ACHN (cell line): ENCODE measurements at regions not wholly inside any gene's neighbourhood (a gene's known extent, or its start where the extent isn't known, plus 50 kb on each side); places are given as distances from the start of the nearest gene placed in this dataset.
"Not testable (repeated sequence)": the region's sequence is repeated elsewhere in the genome, so short reads cannot be mapped to it uniquely, and the experiment has no call there.

ENCODE experiments used
- DNase-seq: peaks from one replicate; pipeline ENCODE4 v3.0.0-alpha.2; 2015
- in situ Hi-C: cut with HindIII; loops from 2 replicates; pipeline ENCODE4 v1.10.0; 2017; ENCODE audit warnings: low sequenced_read_pairs, low pct_ligation_motif_present, low pct_unique_long_range_greater_than_20kb

DNA sequence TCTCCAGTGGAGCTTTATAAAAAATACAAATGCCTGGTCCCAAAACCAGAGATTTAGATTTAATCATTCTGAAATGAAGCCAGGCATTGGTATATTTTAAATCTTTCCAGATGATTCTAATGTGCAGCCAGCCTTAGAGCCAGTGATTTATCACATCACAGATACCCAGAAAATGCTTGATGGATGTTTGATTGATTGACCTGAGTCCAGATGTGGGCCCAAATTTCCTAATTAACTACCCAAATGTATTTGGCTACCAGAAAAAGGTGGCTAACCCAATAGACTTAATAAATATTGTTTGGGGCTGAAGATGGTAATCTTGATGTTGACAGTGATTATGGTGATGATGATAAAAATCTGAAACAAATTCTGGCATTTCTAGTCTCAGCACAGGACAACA is 93.1 kb downstream of the ABCC12 start:
- no peak for DNase-seq
- in situ Hi-C loops = no loop called here

DNA sequence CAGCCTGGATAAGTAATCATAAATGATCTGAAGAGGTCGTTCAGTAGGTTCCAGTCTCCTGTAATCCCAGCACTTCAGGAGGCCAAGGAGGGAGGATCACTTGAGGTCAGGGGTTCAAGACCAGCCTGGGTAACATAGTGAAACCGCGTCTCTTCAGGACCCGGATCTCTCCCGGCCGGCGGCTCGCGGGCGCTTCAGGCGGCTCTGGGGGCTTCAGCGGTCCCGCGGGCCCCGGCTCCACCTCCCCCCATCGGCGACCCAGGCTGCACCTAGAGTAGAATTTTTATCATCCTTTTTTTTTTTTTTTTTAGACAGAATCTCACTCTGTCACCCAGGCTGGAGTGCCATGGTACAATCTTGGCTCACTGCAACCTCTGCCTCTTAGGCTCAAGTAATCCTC is 95.9 kb downstream of the ABCC12 start:
- in situ Hi-C loops = no loop called here
- no peak for DNase-seq

DNA sequence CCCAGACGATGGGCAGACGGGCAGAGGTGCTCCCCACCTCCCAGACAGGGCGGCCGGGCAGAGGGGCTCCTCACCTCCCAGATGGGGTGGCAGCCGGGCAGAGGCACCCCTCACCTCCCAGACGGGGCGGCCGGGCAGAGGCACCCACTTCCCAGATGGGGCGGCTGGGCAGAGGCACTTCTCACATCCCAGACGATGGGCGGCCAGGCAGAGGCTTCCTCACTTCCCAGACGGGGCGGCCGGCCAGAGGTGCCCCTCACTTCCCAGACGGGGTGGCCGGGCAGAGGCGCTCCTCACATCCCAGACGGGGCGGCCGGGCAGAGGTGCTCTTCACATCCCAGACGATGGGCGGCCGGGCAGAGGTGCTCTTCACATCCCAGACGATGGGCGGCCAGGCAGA is 96.6 kb downstream of the ABCC12 start:
- in situ Hi-C loops, DNase-seq: not testable (repeated sequence)

DNA sequence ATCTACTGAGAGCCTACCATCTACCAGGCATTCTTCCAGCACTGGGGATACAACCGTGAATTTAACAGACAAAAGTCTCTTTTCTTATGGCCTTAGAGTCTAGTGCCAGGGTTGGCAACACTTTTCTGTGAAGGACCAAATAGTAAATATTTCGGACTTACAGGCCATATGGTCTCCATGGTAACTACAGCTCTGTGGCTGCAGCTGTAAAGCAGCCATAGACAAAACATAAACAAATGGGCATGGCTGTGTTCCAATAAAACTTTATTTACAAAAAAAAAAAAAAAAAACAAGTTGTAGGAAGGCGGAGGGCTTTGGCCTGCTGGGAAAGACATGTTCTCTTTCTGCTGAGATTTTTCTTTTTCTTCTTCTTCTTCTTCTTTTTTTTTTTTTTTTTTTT is 98.7 kb downstream of the ABCC12 start:
- in situ Hi-C loops = no loop called here
- DNase-seq = no peak

DNA sequence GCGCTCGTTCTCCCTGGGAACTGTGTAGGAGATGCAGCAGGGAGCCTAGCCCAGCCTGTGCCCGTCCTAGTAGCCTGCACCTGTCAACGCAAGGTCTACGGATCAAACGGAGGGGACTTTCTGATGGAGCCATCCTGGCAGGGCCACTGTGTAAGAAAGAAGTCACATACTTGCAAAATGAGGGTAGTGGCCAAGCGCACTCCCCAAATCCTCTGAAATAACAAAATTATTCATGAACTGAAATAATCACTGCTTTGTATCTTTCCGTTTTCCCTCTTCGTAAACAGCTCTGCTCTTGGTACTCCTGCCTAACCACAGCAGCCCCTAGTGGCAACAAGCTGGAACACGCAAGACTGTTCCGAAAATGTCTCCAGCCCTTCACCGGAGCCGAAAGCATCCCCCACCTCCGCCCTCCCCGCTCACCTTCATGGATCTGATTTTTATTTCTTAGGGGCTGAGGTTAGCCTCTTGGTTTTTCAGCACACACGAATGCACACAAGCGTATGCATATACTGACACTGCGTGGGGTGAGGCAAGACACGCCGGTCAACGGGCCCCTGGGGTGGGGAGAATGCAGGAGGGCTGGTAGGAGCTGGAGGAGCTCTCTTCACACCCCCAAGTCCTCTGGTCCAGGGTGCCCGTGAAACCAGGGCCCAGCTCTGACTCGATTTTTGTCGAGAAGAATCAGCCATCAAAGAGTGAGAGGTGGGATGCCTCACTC is 100.8 kb downstream of the ABCC12 start:
- in situ Hi-C loops = no loop called here
- peak; percentile 70 for DNase-seq

DNA sequence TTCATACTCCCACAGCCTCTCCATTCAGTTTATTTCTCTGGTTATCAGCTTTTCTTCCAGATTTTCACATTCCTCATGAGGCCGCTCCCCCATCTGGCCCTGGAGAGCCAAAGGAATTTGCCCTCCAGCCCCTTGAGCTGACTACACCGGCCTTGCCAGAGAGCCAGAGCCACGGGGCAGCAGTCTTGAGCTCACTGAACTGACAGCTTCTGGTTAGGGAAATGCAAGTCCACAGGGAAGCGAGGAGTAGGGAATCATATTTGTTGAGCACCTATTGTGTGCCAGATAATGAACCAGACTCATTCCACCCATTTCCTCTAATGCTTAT is 102.4 kb downstream of the ABCC12 start:
- peak; percentile 49 for DNase-seq
- in situ Hi-C loops = no loop called here

DNA sequence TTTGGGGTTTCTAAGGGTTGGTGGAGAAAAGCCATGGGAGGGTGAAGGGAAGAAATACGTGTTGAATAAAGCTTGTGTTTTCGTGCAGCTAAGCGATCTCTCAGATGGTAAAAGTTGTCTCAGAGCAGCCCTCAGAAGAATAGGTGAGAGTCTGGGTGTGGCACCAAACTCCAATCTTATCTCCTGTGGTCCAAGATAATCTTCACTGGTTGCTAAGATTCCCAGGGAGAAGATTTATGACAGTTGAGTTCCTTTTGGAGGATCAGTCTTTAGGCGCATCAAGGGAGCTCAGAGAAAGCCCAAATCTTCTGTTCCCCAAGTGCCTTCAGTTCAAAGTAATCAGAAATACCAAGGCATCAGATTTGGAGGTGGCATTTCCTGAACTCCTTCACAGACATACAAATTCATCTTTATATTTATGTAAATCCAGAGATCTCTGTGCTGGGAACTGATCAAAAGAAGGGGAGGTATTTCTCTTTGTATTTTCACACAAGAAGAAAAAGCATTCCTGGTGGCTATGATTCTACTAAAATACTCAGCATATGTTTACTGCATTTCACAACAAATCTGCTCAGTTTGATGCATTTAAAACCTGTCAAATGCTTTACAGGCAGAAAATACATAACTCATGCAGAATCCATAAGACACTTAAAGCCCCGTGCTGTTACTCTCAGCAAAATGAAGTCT is 102.9 kb downstream of the ABCC12 start:
- in situ Hi-C loops = no loop called here
- no peak for DNase-seq

DNA sequence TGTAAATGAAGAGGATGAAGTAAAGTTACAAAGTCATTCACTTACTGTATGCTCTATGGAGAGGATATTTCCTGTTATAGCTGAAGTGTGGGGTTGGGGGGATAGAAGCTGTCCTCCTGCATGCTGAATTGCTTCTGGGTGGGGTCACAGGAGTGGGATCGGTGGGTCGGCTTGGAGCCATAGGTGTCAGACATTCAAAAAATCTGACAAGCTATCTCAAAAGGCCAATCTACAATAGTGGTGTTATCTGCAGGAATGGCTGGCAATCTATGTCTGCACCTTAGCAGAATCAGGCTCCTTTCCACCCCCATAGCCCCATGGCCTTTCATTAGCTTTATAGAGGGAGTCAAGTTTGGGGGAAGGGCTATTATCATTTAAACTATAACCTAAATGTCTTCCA is 104.9 kb downstream of the ABCC12 start:
- no peak for DNase-seq
- in situ Hi-C loops = no loop called here

DNA sequence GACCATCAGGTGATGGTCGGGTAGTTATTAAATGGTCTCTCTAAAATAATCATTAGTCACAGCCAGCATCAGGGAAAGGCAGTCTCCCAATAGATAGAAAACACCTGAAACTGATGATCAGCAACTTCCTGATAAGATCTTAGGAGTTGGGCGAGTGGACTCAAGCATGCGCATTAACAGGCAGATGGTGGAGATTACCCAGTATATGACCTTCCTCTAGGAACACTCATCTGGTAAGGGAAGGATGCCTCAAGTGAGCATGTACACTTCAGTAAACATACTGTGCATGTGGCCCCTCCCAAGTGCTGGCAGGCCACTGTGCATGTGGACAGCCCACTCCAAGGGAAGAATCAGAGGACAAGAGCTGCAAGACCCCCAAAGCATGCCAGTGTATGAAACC is 105.9 kb downstream of the ABCC12 start:
- in situ Hi-C loops = no loop called here
- DNase-seq = no peak

DNA sequence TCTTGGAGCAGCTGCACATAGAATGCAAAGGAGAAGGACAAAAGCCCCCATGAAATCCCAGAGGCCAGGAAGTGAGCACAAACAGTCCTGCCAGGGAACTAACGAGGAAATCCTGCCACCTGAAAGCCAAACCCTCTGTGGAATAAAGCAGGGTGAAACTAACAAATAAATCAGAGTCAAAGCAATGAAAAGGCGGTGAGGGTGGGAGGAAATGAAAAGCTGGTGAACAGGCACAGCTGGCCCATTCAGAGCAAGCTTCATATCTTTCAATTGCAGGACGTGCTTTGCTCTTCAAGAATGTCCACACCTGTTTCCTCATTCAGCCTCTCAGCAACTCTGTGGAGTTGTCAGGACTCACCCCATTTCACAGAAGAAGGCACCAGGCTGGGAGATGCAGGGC is 108.1 kb downstream of the ABCC12 start:
- in situ Hi-C loops = no loop called here
- DNase-seq = no peak

DNA sequence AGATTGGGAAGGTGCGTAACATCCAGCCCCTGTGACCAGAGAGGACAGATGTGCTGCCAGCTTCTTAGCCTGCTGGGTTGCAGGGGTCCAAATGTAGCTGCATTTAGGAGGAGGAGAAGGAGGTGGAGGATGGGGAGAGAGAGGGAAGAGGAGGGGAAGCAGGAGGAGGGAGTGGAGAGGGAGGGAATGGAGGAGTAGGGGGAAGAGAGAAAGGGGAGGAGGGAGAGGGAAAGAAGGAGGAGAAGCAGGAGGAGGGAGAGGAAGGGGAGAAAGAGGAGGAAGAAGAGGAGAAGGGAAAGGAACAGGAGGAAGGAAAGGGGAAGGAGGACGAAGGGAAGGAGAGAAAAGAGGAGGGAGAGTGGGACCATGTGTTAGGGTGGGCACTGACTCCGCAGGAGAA is 108.6 kb downstream of the ABCC12 start:
- in situ Hi-C loops = no loop called here
- DNase-seq = no peak

DNA sequence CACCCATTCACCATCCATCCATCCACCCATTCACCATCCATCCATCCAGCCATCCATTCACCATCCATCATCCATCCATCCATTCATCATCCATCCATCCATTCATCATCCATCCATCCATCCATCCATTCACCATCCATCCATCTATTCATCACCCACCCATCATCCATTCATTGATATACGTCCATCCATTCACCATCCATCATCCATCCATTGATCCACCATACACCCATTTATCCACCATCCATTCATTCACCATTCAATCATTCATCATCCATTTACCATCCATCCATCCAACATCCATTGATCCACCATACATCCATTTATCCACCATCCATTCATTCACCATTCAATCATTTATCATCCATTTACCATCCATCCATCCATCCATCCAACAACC is 111.7 kb downstream of the ABCC12 start:
- in situ Hi-C loops = no loop called here

DNA sequence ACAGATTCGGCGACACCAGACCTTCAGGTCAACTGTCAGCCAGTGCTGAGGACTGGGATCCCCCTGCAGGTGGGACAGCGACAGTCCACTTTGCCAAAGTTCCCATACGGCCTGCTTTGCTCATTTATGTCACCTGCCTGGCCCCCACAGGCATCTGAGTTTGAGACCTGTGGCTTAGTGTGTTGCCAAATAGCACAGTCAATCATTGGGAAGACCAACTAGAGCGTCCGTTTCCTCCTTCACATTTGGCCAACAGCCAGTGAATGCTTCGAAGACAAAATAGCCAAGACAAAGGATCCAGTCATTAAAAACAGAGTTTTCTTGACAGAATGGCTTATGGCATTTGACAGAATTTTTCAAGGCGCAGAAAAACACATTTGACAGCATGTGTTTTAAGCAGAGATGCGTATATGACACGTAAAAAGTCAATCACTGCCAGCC is 113.8 kb downstream of the ABCC12 start:
- DNase-seq = no peak
- in situ Hi-C loops = no loop called here

More for the DNA sequence above, 111.7 kb downstream of the ABCC12 start:
- DNase-seq = no peak

DNA sequence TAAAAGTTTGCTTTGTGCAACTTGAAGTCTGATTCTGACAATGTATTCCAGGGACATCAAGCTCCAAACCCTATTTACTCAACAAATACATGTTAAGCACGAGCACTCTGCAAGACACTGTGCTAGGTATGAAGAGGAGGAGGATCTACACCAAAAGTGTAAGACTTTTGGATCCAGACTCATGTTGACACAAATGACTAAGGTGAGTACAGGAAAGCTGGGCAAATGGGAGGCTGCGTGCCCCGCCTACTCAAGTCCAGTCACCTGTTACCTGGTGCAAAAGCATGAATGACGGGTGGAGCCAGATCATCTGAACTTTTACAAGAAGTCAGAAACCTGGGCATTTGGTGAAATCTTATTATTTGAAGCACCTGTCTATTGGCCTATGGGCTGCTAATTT is 120.7 kb downstream of the ABCC12 start:
- in situ Hi-C loops = no loop called here
- no peak for DNase-seq

DNA sequence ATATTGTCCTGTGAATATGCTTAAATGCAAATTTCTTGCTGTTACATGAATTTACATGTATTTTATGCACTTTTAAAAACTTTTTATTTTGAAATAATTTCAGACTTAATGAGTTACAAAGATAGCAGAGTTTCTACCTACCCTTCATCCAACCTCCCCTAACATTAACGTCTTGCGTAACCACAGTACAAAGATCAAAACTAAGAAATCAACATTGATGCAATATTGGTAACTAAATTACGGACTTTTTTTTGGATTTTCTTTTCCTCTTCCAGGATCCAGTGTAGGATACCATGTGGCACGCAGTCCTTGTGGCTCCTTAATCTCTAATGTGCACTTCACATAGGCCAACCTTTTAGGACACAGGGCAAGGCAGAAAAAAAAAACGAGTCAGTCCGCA is 124.9 kb downstream of the ABCC12 start:
- in situ Hi-C loops = no loop called here
- DNase-seq = no peak

DNA sequence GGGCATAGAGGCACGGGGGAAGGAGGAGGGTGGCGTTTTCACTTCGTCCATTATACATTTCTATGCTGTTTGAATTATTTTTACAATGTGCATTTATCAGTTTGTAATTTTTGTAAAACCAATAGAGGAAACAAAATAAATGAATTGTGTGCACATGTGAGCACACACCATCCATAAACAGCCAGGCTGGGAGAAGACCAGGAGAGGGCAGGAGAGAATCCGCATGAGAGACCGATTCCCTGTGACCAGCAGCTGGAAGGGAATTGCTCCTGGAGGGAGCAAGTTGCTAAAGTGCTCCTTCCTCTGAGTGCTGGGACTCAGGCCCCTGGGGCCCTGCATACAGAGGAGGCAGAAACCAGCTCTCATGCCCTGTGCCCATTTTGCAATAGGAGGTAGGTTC is 126.0 kb downstream of the ABCC12 start:
- no peak for DNase-seq

DNA sequence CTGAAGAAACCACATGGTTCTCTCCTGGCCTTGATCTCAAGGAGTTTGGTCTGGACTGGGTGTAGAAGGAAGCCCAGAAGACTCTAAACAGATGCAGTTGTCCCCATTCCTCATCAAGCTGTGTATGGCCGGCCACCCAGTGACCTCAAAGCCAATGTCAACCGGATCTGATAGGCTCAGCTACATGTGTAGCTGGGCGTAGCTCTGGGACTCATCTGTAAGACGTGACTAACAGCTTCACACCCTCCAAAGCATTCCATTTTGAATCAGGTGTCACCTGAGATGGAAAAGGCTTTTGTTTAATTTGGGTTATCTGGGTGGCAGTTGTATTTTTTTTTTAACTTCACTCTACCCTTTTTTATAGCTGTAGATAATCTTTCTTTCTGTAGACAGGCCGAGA is 130.4 kb downstream of the ABCC12 start:
- DNase-seq = no peak
- in situ Hi-C loops = no loop called here

More for the DNA sequence above, 126.0 kb downstream of the ABCC12 start:
- in situ Hi-C loops = no loop called here

DNA sequence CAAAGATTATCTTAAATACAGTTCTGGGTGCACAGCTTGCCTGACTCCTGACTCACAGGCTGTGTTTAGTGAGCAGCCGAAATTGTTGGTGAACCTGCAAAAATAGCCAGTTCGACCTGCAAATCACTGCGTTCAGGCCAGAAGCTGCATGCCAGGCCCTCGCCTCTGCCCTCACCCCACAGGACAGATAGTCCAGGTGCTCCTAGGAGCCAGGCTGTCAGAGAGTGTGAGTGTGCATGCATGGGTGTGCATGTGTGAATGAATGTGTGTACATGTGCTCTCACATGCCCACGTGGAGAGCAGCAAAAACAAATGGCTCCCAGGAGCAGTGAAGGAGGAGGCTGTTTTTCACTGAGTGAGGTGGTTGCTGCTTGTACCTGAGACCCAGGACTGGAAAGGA is 131.8 kb downstream of the ABCC12 start:
- in situ Hi-C loops = no loop called here
- DNase-seq = no peak

DNA sequence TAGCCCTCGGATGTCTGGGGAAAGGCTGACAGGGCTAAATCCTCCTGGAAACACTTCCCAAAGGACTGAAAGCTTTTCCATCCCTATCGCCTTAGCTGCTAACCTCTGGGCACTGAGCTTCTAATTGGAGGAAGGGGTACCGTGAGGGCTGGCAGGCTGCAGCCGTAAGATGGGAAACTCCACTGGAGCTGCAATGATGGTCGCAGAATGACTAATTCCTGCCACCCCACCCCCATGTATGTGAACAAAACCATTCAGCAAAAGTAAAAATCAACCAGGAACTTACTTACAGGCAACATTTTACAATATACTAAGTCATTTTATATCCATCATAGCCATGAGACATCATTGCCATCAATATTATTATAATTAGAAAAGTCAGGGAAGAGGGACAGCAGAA is 133.3 kb downstream of the ABCC12 start:
- in situ Hi-C loops = no loop called here
- no peak for DNase-seq

DNA sequence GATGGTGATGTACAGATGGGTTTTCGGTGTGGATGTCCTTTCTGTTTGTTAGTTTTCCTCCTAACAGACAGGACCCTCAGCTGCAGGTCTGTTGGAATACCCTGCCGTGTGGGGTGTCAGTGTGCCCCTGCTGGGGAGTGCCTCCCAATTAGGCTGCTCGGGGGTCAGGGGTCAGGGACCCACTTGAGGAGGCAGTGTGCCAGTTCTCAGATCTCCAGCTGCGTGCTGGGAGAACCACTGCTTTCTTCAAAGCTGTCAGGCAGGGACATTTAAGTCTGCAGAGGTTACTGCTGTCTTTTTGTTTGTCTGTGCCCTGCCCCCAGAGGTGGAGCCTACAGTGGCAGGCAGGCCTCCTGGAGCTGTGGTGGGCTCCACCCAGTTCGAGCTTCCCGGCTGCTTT is 135.2 kb downstream of the ABCC12 start:
- DNase-seq, in situ Hi-C loops: not testable (repeated sequence)
